ENCODE measurements at regions not wholly inside any gene's neighbourhood (a gene's known extent, or its start where the extent isn't known, plus 50 kb on each side); places are given as distances from the start of the nearest gene placed in this dataset.

DNA sequence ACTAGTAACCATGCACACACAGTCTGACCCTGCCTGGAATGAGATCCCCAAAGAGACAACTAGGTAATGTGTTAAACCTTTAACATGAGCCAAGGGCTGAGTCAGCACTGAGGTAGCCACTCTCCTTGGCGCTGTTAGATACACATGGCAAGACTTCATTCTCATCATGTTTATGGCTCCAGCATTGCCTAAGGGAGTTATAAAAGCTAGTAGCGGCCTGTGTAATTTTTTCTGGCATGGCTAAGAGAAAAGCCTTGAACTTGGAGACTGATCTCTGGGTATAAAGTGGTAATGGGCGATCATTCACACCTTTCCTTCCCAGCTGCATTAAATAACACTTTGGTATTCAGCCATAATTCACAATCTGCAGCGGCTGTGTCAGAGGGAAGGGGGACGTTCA lies 779.7 kb upstream of the LRRC4C start:
- H3K14ac ChIP-seq (ENCODE audit: low read length in 2 of 2) = no peak overlapping the region
- 75% methylated on average over 3 of the region's 5 CpGs for WGBS
- H2BK15ac ChIP-seq (ENCODE audit: low read depth, poor library complexity, severe bottlenecking) = no peak overlapping the region
- no peaks in the 10 kb centered on the region for H3K36me3 ChIP-seq (ENCODE audit: control insufficient read depth in 1 of 2, insufficient read depth in 2 of 2, low read depth in 1 of 2, low read length in 2 of 2)
- no peaks in the 10 kb centered on the region for H3K79me1 ChIP-seq (replicated peaks; ENCODE audit: low read length, poor library complexity, severe bottlenecking)
- H3K27ac ChIP-seq (ENCODE audit: low read length, poor library complexity, severe bottlenecking) = no peak overlapping the region
- no peak overlapping the region for H2BK5ac ChIP-seq (ENCODE audit: low read depth, low read length, poor library complexity, severe bottlenecking)
- H3K4me1 ChIP-seq (ENCODE audit: control insufficient read depth, insufficient read depth, low read depth, low read length) = no peaks in the 10 kb centered on the region
- no peak overlapping the region for H2AFZ ChIP-seq (ENCODE audit: low read depth, low read length)
- H3K18ac ChIP-seq (ENCODE audit: low read depth in 1 of 2, low read length in 2 of 2) = no peak overlapping the region
- H3K23ac ChIP-seq (ENCODE audit: low read length in 2 of 2) = no peak overlapping the region
- no peak overlapping the region for H4K91ac ChIP-seq (ENCODE audit: low read length)
- H3K9me3 ChIP-seq (ENCODE audit: control insufficient read depth, low read length) = no peaks in the 10 kb centered on the region
- no peak overlapping the region for H3K4me3 ChIP-seq (ENCODE audit: insufficient read depth in 1 of 2, low read depth in 1 of 2, low read length in 2 of 2)
- H3K9ac ChIP-seq (ENCODE audit: low read length) = peak overlapping the region; percentile 2
- H2BK12ac ChIP-seq (ENCODE audit: low read length in 2 of 2) = no peak overlapping the region
- H3K27me3 ChIP-seq (ENCODE audit: control insufficient read depth in 1 of 2, insufficient read depth in 1 of 2, low read length in 2 of 2) = peaks cover 0 to 5% of the 10 kb centered on the region in 2 experiments
- no peak overlapping the region for H3K4me2 ChIP-seq (ENCODE audit: low read length, poor library complexity, severe bottlenecking)
- no peak for DNase-seq
- no peak overlapping the region for H3K4ac ChIP-seq (ENCODE audit: low read depth in 1 of 2, low read length in 2 of 2)
- no peak overlapping the region for H4K8ac ChIP-seq (ENCODE audit: low read length)
- no peak overlapping the region for H2BK120ac ChIP-seq (ENCODE audit: low read depth, low read length)
- H2AK5ac ChIP-seq (ENCODE audit: low read length, severe bottlenecking) = no peak overlapping the region

DNA sequence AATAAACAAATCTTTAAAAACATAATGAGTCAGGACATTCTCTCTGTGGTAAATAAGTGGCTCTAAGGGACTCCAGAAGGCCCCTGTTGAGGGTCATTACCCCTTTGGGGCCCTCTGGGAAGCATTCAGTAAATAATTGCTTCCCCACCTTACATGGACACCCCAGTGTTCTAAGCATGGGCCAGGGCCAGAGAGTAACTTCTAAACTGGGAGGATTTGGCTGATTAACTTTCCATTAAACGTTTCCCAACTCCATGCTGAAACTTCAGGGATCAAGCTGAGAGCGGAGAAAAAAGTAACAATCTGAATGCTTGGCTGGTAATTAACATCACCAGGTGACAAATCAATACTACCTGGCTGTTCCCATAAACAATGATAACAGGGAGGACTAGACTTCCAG lies 783.9 kb upstream of the LRRC4C start:
- Histone ChIP-seq H3K4ac (ENCODE audit: low read depth in 1 of 2, low read length in 2 of 2) (no peak overlapping the region), H3K4me1 (ENCODE audit: control insufficient read depth, insufficient read depth, low read depth, low read length) (no peaks in the 10 kb centered on the region), H3K27ac (ENCODE audit: low read length, poor library complexity, severe bottlenecking) (no peak overlapping the region), H2BK12ac (ENCODE audit: low read length in 2 of 2) (no peak overlapping the region), H3K4me3 (ENCODE audit: insufficient read depth in 1 of 2, low read depth in 1 of 2, low read length in 2 of 2) (no peak overlapping the region), H3K18ac (ENCODE audit: low read depth in 1 of 2, low read length in 2 of 2) (no peak overlapping the region), H2AK5ac (ENCODE audit: low read length, severe bottlenecking) (no peak overlapping the region), H4K91ac (ENCODE audit: low read length) (no peak overlapping the region), H2BK5ac (ENCODE audit: low read depth, low read length, poor library complexity, severe bottlenecking) (no peak overlapping the region), H3K14ac (ENCODE audit: low read length in 2 of 2) (no peak overlapping the region), H2AFZ (ENCODE audit: low read depth, low read length) (no peak overlapping the region), H3K36me3 (ENCODE audit: control insufficient read depth in 1 of 2, insufficient read depth in 2 of 2, low read depth in 1 of 2, low read length in 2 of 2) (no peaks in the 10 kb centered on the region), H2BK15ac (ENCODE audit: low read depth, poor library complexity, severe bottlenecking) (no peak overlapping the region), H3K9ac (ENCODE audit: low read length) (no peak overlapping the region), H3K27me3 (ENCODE audit: control insufficient read depth in 1 of 2, insufficient read depth in 1 of 2, low read length in 2 of 2) (peaks cover 0 to 5% of the 10 kb centered on the region in 2 experiments), H3K4me2 (ENCODE audit: low read length, poor library complexity, severe bottlenecking) (no peak overlapping the region), H3K23ac (ENCODE audit: low read length in 2 of 2) (no peak overlapping the region), H3K9me3 (ENCODE audit: control insufficient read depth, low read length) (no peaks in the 10 kb centered on the region), H3K79me1 (replicated peaks; ENCODE audit: low read length, poor library complexity, severe bottlenecking) (no peaks in the 10 kb centered on the region), H2BK120ac (ENCODE audit: low read depth, low read length) (no peak overlapping the region), H4K8ac (ENCODE audit: low read length) (no peak overlapping the region)
- 56% methylated on average over 2 of the region's 2 CpGs for WGBS
- DNase-seq = no peak

DNA sequence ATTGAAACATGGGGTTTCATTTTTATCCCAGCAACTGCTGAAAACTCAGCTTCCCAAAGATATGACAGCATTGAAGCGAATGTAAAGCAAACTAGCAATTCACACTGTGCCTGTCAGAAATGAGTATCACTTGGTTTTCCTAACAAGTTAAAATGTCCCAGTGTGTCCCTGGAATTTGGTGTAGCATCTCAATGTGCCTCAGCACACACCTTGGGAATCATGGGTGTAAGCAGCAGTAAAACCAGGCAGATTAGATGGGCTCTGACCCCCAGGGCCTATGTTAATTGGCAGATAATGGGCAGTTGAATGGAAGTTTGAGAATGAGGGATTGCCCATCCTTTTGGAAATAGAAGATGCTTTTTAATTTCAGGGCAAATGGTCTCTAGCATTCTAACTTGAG lies 784.9 kb upstream of the LRRC4C start:
- no peak overlapping the region for H3K27ac ChIP-seq (ENCODE audit: low read length, poor library complexity, severe bottlenecking)
- no peaks in the 10 kb centered on the region for H3K4me1 ChIP-seq (ENCODE audit: control insufficient read depth, insufficient read depth, low read depth, low read length)
- no peak overlapping the region for H3K9ac ChIP-seq (ENCODE audit: low read length)
- no peak overlapping the region for H3K23ac ChIP-seq (ENCODE audit: low read length in 2 of 2)
- no peaks in the 10 kb centered on the region for H3K36me3 ChIP-seq (ENCODE audit: control insufficient read depth in 1 of 2, insufficient read depth in 2 of 2, low read depth in 1 of 2, low read length in 2 of 2)
- H4K91ac ChIP-seq (ENCODE audit: low read length) = no peak overlapping the region
- no peaks in the 10 kb centered on the region for H3K79me1 ChIP-seq (replicated peaks; ENCODE audit: low read length, poor library complexity, severe bottlenecking)
- no peak overlapping the region for H2AFZ ChIP-seq (ENCODE audit: low read depth, low read length)
- H4K8ac ChIP-seq (ENCODE audit: low read length) = no peak overlapping the region
- no peak for DNase-seq
- H2BK5ac ChIP-seq (ENCODE audit: low read depth, low read length, poor library complexity, severe bottlenecking) = no peak overlapping the region
- H3K4ac ChIP-seq (ENCODE audit: low read depth in 1 of 2, low read length in 2 of 2) = no peak overlapping the region
- no peaks in the 10 kb centered on the region for H3K9me3 ChIP-seq (ENCODE audit: control insufficient read depth, low read length)
- H2BK12ac ChIP-seq (ENCODE audit: low read length in 2 of 2) = no peak overlapping the region
- WGBS = 81% methylated on average over 1 of the region's 1 CpG
- peaks cover 0 to 5% of the 10 kb centered on the region in 2 experiments for H3K27me3 ChIP-seq (ENCODE audit: control insufficient read depth in 1 of 2, insufficient read depth in 1 of 2, low read length in 2 of 2)
- H3K14ac ChIP-seq (ENCODE audit: low read length in 2 of 2) = no peak overlapping the region
- no peak overlapping the region for H3K18ac ChIP-seq (ENCODE audit: low read depth in 1 of 2, low read length in 2 of 2)
- H2BK15ac ChIP-seq (ENCODE audit: low read depth, poor library complexity, severe bottlenecking) = no peak overlapping the region
- no peak overlapping the region for H3K4me2 ChIP-seq (ENCODE audit: low read length, poor library complexity, severe bottlenecking)
- H2BK120ac ChIP-seq (ENCODE audit: low read depth, low read length) = no peak overlapping the region
- H2AK5ac ChIP-seq (ENCODE audit: low read length, severe bottlenecking) = no peak overlapping the region
- H3K4me3 ChIP-seq (ENCODE audit: insufficient read depth in 1 of 2, low read depth in 1 of 2, low read length in 2 of 2) = no peak overlapping the region

DNA sequence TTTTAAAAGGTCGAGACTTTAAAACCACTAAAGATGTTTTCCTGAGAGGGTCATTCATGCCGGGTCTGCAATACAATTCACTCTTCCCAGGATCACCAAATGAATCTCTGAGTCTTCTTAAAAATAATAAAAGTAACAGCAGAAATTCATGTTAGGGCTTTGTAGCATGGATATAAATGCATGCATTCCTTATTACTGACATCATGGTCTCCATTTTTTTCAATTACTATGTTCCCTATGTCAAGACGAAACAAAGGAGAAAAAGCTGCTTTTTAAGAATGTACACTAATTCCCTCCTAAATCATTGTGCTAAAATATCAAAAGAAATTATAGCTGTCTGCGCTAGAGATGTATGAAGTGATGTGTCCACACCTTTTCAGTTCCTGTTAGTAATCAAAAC lies 789.9 kb upstream of the LRRC4C start:
- Histone ChIP-seq H3K79me1 (replicated peaks; ENCODE audit: low read length, poor library complexity, severe bottlenecking) (no peaks in the 10 kb centered on the region), H2AK5ac (ENCODE audit: low read length, severe bottlenecking) (no peak overlapping the region), H3K4me1 (ENCODE audit: control insufficient read depth, insufficient read depth, low read depth, low read length) (no peaks in the 10 kb centered on the region), H2BK120ac (ENCODE audit: low read depth, low read length) (no peak overlapping the region), H3K23ac (ENCODE audit: low read length in 2 of 2) (no peak overlapping the region), H3K4me2 (ENCODE audit: low read length, poor library complexity, severe bottlenecking) (no peak overlapping the region), H3K27me3 (ENCODE audit: control insufficient read depth in 1 of 2, insufficient read depth in 1 of 2, low read length in 2 of 2) (no peaks in the 10 kb centered on the region), H2BK5ac (ENCODE audit: low read depth, low read length, poor library complexity, severe bottlenecking) (no peak overlapping the region), H3K9ac (ENCODE audit: low read length) (no peak overlapping the region), H2BK15ac (ENCODE audit: low read depth, poor library complexity, severe bottlenecking) (no peak overlapping the region), H3K4ac (ENCODE audit: low read depth in 1 of 2, low read length in 2 of 2) (no peak overlapping the region), H3K9me3 (ENCODE audit: control insufficient read depth, low read length) (no peaks in the 10 kb centered on the region), H2AFZ (ENCODE audit: low read depth, low read length) (no peak overlapping the region), H3K4me3 (ENCODE audit: insufficient read depth in 1 of 2, low read depth in 1 of 2, low read length in 2 of 2) (no peak overlapping the region), H2BK12ac (ENCODE audit: low read length in 2 of 2) (no peak overlapping the region), H3K18ac (ENCODE audit: low read depth in 1 of 2, low read length in 2 of 2) (no peak overlapping the region), H4K8ac (ENCODE audit: low read length) (no peak overlapping the region), H3K14ac (ENCODE audit: low read length in 2 of 2) (no peak overlapping the region), H3K36me3 (ENCODE audit: control insufficient read depth in 1 of 2, insufficient read depth in 2 of 2, low read depth in 1 of 2, low read length in 2 of 2) (no peaks in the 10 kb centered on the region), H4K91ac (ENCODE audit: low read length) (no peak overlapping the region), H3K27ac (ENCODE audit: low read length, poor library complexity, severe bottlenecking) (no peak overlapping the region)
- no peak for DNase-seq
- WGBS = 74% methylated on average over 3 of the region's 4 CpGs

All from mesenchymal stem cell (in vitro differentiated cells and primary cell).